Smooth muscle cell (in vitro differentiated cells): ENCODE measurements at regions not wholly inside any gene's neighbourhood (a gene's known extent, or its start where the extent isn't known, plus 50 kb on each side); places are given as distances from the start of the nearest gene placed in this dataset.

Source experiments
- DNase-seq: peaks from one replicate; lab custom pipeline; 2025; ENCODE audit not compliant: unreplicated experiment; lab: John Stamatoyannopoulos, UW
- H2AFZ ChIP-seq: fragments of 200-600 bp; sonication (generic); 2 replicates; pipeline ENCODE4 v1.6.0; 2016; ENCODE audit warnings: antibody characterized with exemption, low read depth, mild to moderate bottlenecking
- H3F3A ChIP-seq: fragments of 200-600 bp; sonication (generic); 2 replicates; pipeline ENCODE4 v1.6.0; 2017; ENCODE audit warnings: antibody characterized with exemption, low read depth
- H3K27ac ChIP-seq: fragments of 200-600 bp; sonication (generic); 2 replicates; pipeline ENCODE4 v1.5.1; 2016; ENCODE audit warnings: low read depth, mild to moderate bottlenecking
- H3K27me3 ChIP-seq: fragments of 200-600 bp; sonication (generic); 2 replicates; pipeline ENCODE4 v1.6.1; 2016; ENCODE audit warnings: low read depth, mild to moderate bottlenecking
- H3K36me3 ChIP-seq: fragments of 200-600 bp; sonication (generic); 2 replicates; pipeline ENCODE4 v1.5.1; 2016; ENCODE audit warnings: low read depth
- H3K4me1 ChIP-seq: fragments of 200-600 bp; sonication (generic); 2 replicates; pipeline ENCODE4 v1.5.1; 2016; ENCODE audit warnings: low read depth
- H3K4me2 ChIP-seq: fragments of 200-600 bp; sonication (generic); 2 replicates; pipeline ENCODE4 v1.6.0; 2016; ENCODE audit warnings: mild to moderate bottlenecking
- H3K4me3 ChIP-seq: fragments of 200-600 bp; sonication (generic); 2 replicates; pipeline ENCODE4 v1.5.1; 2016; ENCODE audit warnings: mild to moderate bottlenecking
- H3K79me2 ChIP-seq: fragments of 200-600 bp; sonication (generic); 2 replicates; pipeline ENCODE4 v1.6.0; 2016; ENCODE audit warnings: low read depth, mild to moderate bottlenecking
- H3K9ac ChIP-seq: fragments of 200-600 bp; sonication (generic); 2 replicates; pipeline ENCODE4 v1.6.0; 2016; ENCODE audit warnings: low read depth
- H3K9me3 ChIP-seq: fragments of 200-600 bp; sonication (generic); replicated peaks from 2 replicates; pipeline ENCODE4 v1.5.1; 2016; ENCODE audit warnings: low read depth
- H4K20me1 ChIP-seq: fragments of 200-600 bp; sonication (generic); 2 replicates; pipeline ENCODE4 v1.6.0; 2016; ENCODE audit warnings: low read depth
- CTCF ChIP-seq: fragments of 200-600 bp; sonication (generic); IDR thresholded peaks from 2 replicates; pipeline ENCODE4 v1.5.1; 2017; ENCODE audit warnings: borderline replicate concordance, mild to moderate bottlenecking, antibody characterized with exemption; ENCODE audit not compliant: insufficient read depth, poor library complexity, severe bottlenecking
- WGBS: methylation state at CpG from one replicate; pipeline ENCODE4 v1.1.7; 2016; ENCODE audit warnings: low lambda C conversion rate; 5-methylcytosine and 5-hydroxymethylcytosine counted together

DNA sequence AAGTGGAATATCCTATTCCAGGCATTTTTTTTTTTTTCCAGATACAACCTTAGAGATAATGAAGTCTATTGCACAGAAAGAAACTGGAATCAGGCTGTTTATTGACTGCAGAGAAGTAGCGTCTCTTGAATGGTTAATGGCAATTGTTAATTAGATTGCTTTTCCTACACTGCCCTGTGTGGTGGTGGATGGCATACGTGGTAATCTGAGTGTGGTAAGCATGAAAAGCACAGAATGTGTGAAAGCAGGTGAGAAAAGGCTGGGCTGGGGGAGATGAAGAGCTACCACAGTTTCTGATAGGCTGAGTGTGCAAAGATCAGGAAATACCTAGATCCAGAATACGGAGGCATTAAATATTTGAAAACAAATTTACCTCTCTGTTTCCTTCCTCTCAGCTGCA is 486.3 kb upstream of the TBL1XR1 start:
- Histone ChIP-seq H3K79me2 (no peaks in the 10 kb centered on the region), H3K4me1 (peaks cover 11% of the 10 kb centered on the region), H3K9ac (no peak overlapping the region), H3K27me3 (no peaks in the 10 kb centered on the region), H3K9me3 (no peaks in the 10 kb centered on the region), H4K20me1 (no peaks in the 10 kb centered on the region), H3K4me3 (no peak overlapping the region), H2AFZ (no peak overlapping the region), H3K36me3 (no peaks in the 10 kb centered on the region), H3K4me2 (no peak overlapping the region), H3F3A (peaks cover 8% of the 10 kb centered on the region), H3K27ac (no peak overlapping the region)
- TF ChIP-seq CTCF: no peak
- no peak for DNase-seq
- 86% methylated on average over 3 of the region's 3 CpGs for WGBS

DNA sequence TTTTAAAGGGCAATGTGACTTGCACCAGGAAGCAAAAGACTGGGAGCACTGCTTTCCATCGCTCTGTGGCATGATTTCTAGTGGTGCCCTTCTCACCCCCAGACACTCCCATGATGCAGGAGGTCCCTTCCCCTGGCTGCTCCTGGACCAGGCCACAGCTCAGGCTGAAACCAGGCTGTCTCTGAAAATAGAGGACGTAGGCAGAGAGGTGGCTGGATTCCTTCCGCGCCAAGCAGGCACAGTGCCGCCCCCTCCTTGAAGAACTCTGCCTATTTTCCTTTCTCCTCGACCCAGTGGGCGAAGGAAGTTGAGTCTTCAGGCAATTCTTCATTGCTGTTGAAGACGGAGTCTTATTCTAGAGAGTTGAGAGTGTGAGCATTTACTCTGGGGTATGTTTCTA is 489.4 kb upstream of the TBL1XR1 start:
- Histone ChIP-seq H3K36me3 (no peaks in the 10 kb centered on the region), H3K4me1 (no peaks in the 10 kb centered on the region), H3K9ac (no peak overlapping the region), H3K79me2 (no peaks in the 10 kb centered on the region), H3F3A (no peaks in the 10 kb centered on the region), H4K20me1 (no peaks in the 10 kb centered on the region), H3K27ac (no peak overlapping the region), H3K4me2 (no peak overlapping the region), H3K9me3 (no peaks in the 10 kb centered on the region), H2AFZ (no peak overlapping the region), H3K27me3 (no peaks in the 10 kb centered on the region), H3K4me3 (no peak overlapping the region)
- TF ChIP-seq CTCF: no peak
- no peak for DNase-seq
- whole genome bisulfite sequencing: 92% methylated on average over 8 of the region's 8 CpGs

DNA sequence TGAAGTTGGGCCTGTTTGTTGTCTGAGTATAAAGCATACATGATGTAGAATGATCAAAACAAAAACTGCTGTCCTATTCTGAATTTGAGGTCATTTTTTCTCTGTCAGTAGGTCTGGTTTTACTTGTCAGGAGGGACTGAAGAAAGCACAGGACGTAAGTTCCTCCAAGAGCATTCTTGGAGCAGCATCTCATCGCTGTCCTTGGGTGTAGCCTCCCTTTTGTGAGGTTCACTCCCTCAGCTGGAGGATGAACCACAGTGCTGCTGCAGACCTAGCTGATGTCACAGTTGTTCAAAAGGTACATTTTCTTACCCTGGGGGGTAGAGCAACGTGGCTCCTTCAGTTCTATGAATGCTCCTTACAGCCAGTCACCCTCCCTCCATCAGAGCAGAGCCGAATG is 490.0 kb upstream of the TBL1XR1 start:
- Histone ChIP-seq H3K27ac (no peak overlapping the region), H3K4me1 (no peaks in the 10 kb centered on the region), H3K4me3 (no peak overlapping the region), H3K9me3 (no peaks in the 10 kb centered on the region), H3K79me2 (no peaks in the 10 kb centered on the region), H3K36me3 (no peaks in the 10 kb centered on the region), H2AFZ (no peak overlapping the region), H3F3A (no peaks in the 10 kb centered on the region), H3K9ac (no peak overlapping the region), H3K4me2 (no peak overlapping the region), H3K27me3 (no peaks in the 10 kb centered on the region), H4K20me1 (no peaks in the 10 kb centered on the region)
- TF ChIP-seq CTCF: no peak
- DNase-seq: no peak
- 89% methylated on average over 4 of the region's 4 CpGs for WGBS

DNA sequence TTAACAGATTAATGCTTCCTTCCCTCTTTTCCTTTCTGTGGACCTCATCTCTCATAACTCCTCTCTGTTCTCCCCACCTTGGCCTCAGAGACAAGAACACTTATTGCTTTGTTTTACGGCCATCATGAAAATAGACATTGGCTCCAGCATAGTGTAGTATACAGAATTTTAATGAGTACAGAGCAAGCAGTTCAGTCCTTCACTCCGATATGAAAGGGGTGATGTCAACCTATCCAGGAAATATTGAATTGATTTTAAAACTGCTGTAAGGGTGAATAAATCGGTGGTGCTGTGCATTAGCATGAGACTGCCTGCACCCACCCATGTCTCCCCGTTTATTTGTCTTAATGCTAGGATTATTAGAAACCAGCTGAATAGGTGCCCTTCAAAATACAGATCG is 490.9 kb upstream of the TBL1XR1 start:
- H3K27me3 ChIP-seq: no peaks in the 10 kb centered on the region
- H4K20me1 ChIP-seq: no peaks in the 10 kb centered on the region
- WGBS: 98% methylated on average over 5 of the region's 5 CpGs
- no peak overlapping the region for H3K4me3 ChIP-seq
- H3K27ac ChIP-seq: no peak overlapping the region
- H3K4me2 ChIP-seq: no peak overlapping the region
- no peaks in the 10 kb centered on the region for H3K79me2 ChIP-seq
- no peaks in the 10 kb centered on the region for H3K9me3 ChIP-seq
- no peak overlapping the region for H2AFZ ChIP-seq
- DNase-seq: no peak
- no peaks in the 10 kb centered on the region for H3F3A ChIP-seq
- TF ChIP-seq CTCF: no peak
- H3K4me1 ChIP-seq: no peaks in the 10 kb centered on the region
- no peaks in the 10 kb centered on the region for H3K36me3 ChIP-seq
- no peak overlapping the region for H3K9ac ChIP-seq
